Stimulated activated naive B cell treated with anti-CD40 and anti-IgM and Interleukin-4, amounts not matched to agents 10 μg/mL and 1 μg/mL and 100 μg/mL, for 72 hours (primary cell): ENCODE measurements at regions not wholly inside any gene's neighbourhood (a gene's known extent, or its start where the extent isn't known, plus 50 kb on each side); places are given as distances from the start of the nearest gene placed in this dataset.

Experiments used
- ATAC-seq, 2 donors: fragments of 150-1000 bp; cut with Tn5 transposase; replicated peaks; 2 replicates each; pipeline ENCODE4 v1.10.0; 2021; ENCODE audit warnings: moderate library complexity in 1 of 2
- DNase-seq: peaks from one replicate; pipeline ENCODE4 v3.0.0; 2021
- H3K27ac Mint-ChIP-seq: one replicate; pipeline ENCODE4 v1.8.0; 2022; ENCODE audit warnings: mild to moderate bottlenecking, mixed read lengths
- H3K27me3 Mint-ChIP-seq, 2 donors: one replicate each; pipeline ENCODE4 v1.8.0; 2022; ENCODE audit warnings: mixed read lengths in 2 of 2
- H3K36me3 Mint-ChIP-seq, 2 donors: one replicate each; pipeline ENCODE4 v1.8.0; 2022; ENCODE audit warnings: mixed read lengths in 2 of 2, mild to moderate bottlenecking in 1 of 2
- H3K4me1 Mint-ChIP-seq, 2 donors: one replicate each; pipeline ENCODE4 v1.8.0; 2022; ENCODE audit warnings: mixed read lengths in 2 of 2, mild to moderate bottlenecking in 1 of 2
- H3K4me3 Mint-ChIP-seq, 2 donors: one replicate each; pipeline ENCODE4 v1.8.0; 2022; ENCODE audit warnings: mild to moderate bottlenecking in 2 of 2, mixed read lengths in 2 of 2, moderate library complexity in 1 of 2
- H3K9me3 Mint-ChIP-seq, 2 donors: one replicate each; pipeline ENCODE4 v1.8.0; 2022; ENCODE audit warnings: mixed read lengths in 2 of 2, mild to moderate bottlenecking in 1 of 2

DNA sequence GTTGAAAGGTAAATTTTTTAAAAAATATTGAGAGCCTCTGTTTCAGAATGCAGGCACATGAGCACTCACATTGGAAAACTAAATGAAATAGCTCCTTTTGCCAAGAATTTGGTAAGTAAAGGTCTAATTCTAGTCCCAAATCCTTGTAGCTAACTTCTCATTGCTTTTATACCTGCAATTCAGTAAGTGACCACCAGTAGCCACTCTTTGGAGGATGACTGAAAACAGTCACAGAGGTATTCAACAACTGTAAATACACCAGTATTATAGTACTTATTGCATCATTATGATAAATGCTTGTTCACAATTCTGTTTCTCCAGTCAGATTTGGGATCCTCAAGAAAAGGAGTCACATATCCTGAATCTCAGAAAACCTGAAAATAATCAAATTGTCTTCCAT is 562.4 kb upstream of the CDH11 start:
- H3K4me3 Mint-ChIP-seq, result no peak overlapping the region
- no peaks in the 10 kb centered on the region for H3K27me3 Mint-ChIP-seq

DNA sequence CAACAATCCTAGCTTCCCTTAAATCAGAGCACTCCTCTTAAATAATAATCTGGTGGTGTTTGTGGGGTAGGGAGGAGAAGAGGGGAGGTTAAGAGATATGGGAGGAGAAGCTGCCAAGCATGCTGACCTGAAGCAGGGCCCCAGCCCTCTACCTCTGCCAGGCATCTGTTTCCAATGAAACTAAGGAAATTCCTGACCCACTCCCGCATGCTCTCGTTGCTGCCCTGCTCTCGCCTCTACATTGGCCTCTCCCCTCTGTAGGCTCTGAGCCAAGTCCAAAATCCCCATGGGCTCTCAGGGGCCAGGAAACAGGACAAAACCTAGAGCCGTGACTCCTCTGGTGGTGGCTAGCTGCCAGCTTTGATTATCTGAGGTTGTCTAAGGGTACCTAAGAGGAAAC is 559.5 kb upstream of the CDH11 start:
- no peak overlapping the region for H3K27ac Mint-ChIP-seq
- ATAC-seq (no peak), DNase-seq (no peak)
- H3K9me3 Mint-ChIP-seq, result peaks cover 0 to 1% of the 10 kb centered on the region in 2 donors
- H3K27me3 Mint-ChIP-seq, result no peaks in the 10 kb centered on the region
- H3K4me3 Mint-ChIP-seq, result no peak overlapping the region
- H3K36me3 Mint-ChIP-seq, result no peaks in the 10 kb centered on the region
- no peaks in the 10 kb centered on the region for H3K4me1 Mint-ChIP-seq

More for the DNA sequence above, 562.4 kb upstream of the CDH11 start:
- peaks cover 0 to 3% of the 10 kb centered on the region in 2 donors for H3K9me3 Mint-ChIP-seq
- DNase-seq (no peak), ATAC-seq (no peak)
- no peak overlapping the region for H3K27ac Mint-ChIP-seq
- no peaks in the 10 kb centered on the region for H3K36me3 Mint-ChIP-seq
- no peaks in the 10 kb centered on the region for H3K4me1 Mint-ChIP-seq

DNA sequence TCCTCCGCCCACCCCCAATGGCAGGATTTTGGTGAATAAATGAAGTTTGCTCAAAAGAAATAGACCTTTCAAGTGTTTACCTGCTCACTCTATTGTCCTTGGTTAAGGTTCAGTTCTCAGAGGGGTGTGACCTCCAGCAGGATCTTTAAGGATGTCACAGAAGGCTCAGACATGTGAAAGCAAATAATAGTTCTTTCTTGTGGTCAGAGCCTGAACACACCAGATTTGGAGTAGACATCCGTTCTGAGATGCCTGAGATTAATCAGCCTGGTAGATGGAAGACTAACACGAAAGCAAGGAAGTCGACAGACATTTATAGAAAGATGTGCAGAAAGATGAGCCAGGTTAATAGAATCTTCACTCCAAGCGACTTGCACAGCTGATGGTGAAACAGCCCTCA is 557.9 kb upstream of the CDH11 start:
- H3K27ac Mint-ChIP-seq, result no peak overlapping the region
- no peaks in the 10 kb centered on the region for H3K4me1 Mint-ChIP-seq
- no peaks in the 10 kb centered on the region for H3K27me3 Mint-ChIP-seq
- no peak for DNase-seq
- no peak overlapping the region for H3K4me3 Mint-ChIP-seq
- no peaks in the 10 kb centered on the region for H3K36me3 Mint-ChIP-seq
- peaks cover 0 to 1% of the 10 kb centered on the region in 2 donors for H3K9me3 Mint-ChIP-seq
- no peak for ATAC-seq

DNA sequence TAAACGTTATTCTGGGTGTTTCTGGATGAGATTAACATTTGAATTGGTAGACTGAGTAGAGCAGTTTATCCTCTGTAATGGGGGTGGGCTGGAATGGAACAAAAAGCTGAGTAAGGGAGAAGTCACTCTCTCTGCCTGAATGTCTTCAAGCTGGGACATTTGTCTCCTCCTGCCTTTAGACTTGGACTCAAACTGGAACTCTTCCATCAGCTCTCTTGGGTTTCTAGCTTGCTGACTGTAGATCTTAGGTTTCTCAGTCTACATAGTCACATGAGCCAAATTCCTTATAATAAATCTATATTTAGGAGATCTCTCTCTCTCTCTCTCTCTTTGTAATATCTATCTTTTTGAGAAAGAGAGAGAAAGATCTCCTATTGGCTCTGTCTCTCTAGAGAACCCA is 553.3 kb upstream of the CDH11 start:
- Mint-ChIP-seq H3K4me1 (no peaks in the 10 kb centered on the region), H3K9me3 (peaks cover 3 to 5% of the 10 kb centered on the region in 2 donors), H3K36me3 (no peaks in the 10 kb centered on the region), H3K27ac (no peak overlapping the region), H3K4me3 (no peak overlapping the region), H3K27me3 (peaks cover 0 to under 1% of the 10 kb centered on the region in 2 donors)
- DNase-seq, result no peak
- ATAC-seq, result no peak

DNA sequence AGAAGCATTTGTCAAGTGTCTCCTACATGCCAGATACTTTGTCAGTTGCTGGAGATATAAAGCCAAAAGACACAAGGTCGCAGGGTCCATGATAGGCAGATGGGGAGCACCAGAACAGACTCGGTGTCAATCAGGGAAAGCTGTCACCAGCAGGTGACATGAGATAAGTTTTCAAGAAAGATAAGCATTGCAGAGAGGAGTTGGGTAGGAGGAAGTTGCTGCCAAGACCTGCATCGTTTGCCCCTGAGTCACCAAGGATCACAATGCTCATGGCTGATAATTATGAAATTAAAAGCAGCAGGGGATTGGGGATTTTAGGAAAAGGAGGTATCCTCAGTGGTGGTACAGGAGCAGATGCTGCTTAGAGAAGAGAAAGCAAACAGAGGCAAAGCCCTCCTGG is 551.1 kb upstream of the CDH11 start:
- ATAC-seq (no peak), DNase-seq (no peak)
- Mint-ChIP-seq H3K9me3 (peaks cover 3 to 8% of the 10 kb centered on the region in 2 donors), H3K27me3 (peaks cover 0 to 5% of the 10 kb centered on the region in 2 donors), H3K4me1 (no peaks in the 10 kb centered on the region), H3K36me3 (no peaks in the 10 kb centered on the region), H3K4me3 (no peak overlapping the region), H3K27ac (no peak overlapping the region)

DNA sequence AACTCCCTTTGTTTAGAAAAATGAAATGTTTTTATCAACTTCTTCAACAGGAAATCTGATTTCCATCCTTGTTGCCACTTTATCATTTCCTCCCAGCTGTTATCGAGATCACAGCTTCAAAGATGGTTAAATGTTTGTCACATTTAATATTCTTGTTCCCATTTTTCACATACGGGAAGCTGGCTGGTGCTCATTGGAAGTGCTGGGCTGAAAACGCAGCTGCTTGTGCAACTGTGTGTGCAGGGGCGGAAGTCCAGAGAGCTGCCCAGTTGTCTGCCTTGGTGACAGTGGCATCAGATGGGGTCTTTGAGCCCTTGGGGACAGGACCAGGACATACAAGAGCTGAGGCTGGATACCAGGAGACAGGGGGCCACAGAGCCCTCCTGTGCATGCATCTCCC is 549.2 kb upstream of the CDH11 start:
- no peak overlapping the region for H3K27ac Mint-ChIP-seq
- H3K4me3 Mint-ChIP-seq, result no peak overlapping the region
- H3K9me3 Mint-ChIP-seq, result peaks cover 3 to 8% of the 10 kb centered on the region in 2 donors
- no peaks in the 10 kb centered on the region for H3K4me1 Mint-ChIP-seq
- DNase-seq (no peak), ATAC-seq (no peak)
- peaks cover 0 to 5% of the 10 kb centered on the region in 2 donors for H3K27me3 Mint-ChIP-seq
- no peaks in the 10 kb centered on the region for H3K36me3 Mint-ChIP-seq

DNA sequence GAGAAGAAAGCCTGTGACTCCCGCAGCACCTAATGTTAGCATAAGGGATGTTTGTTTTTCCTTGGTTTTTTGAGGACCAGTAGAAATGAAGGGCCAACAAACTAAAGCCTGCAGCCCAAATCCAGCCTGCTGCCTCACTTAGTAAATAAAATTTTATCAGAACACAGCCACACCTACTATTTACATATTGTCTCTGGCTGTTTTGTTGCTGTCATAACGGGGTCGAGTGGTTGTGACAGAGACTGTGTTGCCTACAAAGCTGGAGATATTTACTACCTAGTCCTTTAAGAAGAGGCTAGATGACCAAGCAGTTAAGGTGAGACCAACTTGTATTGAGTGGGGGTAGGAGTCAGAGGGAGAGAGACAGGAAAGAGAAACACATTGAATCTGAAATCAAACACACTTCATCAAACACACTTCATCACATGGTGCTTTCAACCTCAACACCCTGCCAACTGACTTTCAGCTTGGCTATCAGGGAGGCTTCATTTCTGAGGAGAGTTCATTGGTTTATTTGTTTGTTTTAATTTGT is 546.3 kb upstream of the CDH11 start:
- no peak for DNase-seq
- Mint-ChIP-seq H3K4me3 (no peak overlapping the region), H3K27me3 (peaks cover 0 to 5% of the 10 kb centered on the region in 2 donors), H3K4me1 (no peaks in the 10 kb centered on the region), H3K9me3 (peaks cover 10% of the 10 kb centered on the region in 2 donors), H3K27ac (no peak overlapping the region), H3K36me3 (no peaks in the 10 kb centered on the region)
- no peak for ATAC-seq

DNA sequence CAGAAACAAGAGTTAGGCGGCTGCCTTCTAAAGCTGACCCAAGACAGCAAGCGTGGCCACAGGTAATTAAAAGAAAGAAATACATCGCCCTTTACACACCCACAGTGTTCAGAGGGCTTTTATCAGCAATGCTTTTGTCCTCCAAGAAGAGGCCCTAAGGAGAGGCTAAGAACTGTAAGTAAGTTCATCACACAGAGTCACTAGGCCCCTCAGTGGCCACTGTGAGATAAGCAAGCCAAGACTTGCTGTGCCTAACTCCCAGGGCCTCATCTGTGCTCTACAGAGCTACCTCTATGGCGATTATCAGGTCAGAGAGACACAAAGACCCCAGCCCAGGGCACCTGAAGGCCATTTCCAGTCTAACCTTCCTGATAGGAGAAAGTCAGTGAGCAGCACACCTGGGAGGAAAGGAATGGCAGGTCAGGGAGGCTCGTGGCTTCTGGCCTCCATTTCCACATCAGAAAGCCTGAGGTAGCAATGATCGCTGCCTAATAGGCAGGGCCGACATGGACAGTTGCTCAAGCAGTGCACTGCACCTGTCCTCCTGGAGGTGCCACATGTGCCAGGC is 545.2 kb upstream of the CDH11 start:
- no peak for DNase-seq
- H3K36me3 Mint-ChIP-seq, result no peaks in the 10 kb centered on the region
- no peak overlapping the region for H3K27ac Mint-ChIP-seq
- peaks cover 7 to 10% of the 10 kb centered on the region in 2 donors for H3K9me3 Mint-ChIP-seq
- no peak overlapping the region for H3K4me3 Mint-ChIP-seq
- peak in 1 of 2 donors; percentile 45 for ATAC-seq
- peaks cover 0 to 5% of the 10 kb centered on the region in 2 donors for H3K27me3 Mint-ChIP-seq
- no peaks in the 10 kb centered on the region for H3K4me1 Mint-ChIP-seq

DNA sequence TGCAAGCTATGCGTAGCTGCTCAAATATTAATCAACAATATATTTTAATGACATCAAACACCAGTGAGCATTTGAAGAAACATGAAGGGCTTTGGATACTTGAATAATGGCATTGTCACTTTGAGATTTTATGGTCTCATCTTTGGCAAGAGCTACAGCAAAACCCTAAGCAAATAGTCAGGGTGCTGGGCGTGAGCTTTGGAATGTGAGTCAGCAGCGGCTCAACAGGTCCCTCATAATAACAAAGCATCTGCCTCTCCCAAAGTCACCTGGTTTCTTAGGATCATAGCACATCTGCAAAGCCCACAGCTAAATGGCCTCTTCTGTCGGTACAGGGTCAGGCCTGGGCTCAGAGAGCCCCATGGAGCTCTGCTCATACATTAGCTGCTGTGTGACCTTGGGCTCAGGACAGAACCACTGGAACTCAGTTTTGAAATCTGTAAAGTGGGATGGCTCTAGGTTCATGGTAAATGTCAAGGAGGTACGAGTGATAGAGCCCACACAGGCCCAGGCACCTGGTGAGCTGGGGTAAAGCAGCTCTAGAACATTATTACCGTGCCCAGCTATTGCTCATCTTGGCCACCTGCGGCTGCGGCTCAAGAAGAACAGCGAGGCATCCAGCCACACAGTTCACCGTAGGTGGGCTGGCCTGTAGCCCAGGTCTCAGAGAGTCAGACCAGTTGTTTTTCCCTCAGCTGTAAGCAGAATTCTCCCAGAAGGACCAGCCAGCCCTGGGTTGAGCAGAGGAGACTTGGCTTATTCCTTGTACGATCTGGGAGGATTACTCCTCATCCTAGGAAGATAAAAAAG is 544.5 kb upstream of the CDH11 start:
- H3K4me1 Mint-ChIP-seq, result no peaks in the 10 kb centered on the region
- DNase-seq (no peak), ATAC-seq (peak in 1 of 2 donors; percentile 10)
- H3K27ac Mint-ChIP-seq, result no peak overlapping the region
- H3K4me3 Mint-ChIP-seq, result no peak overlapping the region
- H3K36me3 Mint-ChIP-seq, result no peaks in the 10 kb centered on the region
- H3K27me3 Mint-ChIP-seq, result peaks cover 0 to 5% of the 10 kb centered on the region in 2 donors
- peaks cover 7% of the 10 kb centered on the region in 2 donors for H3K9me3 Mint-ChIP-seq

DNA sequence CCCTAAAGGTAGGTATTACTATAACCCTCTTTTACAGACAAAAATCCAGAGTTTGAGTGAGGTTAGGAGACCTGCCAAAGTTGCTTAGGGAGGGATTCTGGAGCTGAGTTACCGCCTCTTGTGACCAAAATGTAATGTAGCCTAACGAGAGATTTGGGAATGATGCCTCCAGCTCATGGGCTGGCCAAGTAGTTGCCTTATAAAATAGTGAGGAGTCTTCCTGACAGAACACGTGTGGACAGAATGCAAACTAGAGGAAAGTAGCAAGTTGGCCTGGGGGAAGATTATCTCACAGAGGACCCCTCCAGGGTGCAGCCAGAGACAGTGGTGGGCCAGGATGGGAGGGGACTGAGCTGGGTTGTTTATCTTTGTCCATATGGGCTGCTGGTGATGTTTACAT is 543.7 kb upstream of the CDH11 start:
- no peak overlapping the region for H3K4me3 Mint-ChIP-seq
- no peak overlapping the region for H3K27ac Mint-ChIP-seq
- DNase-seq (no peak), ATAC-seq (no peak)
- H3K9me3 Mint-ChIP-seq, result peaks cover 7% of the 10 kb centered on the region in 2 donors
- H3K27me3 Mint-ChIP-seq, result peaks cover 0 to 5% of the 10 kb centered on the region in 2 donors
- H3K4me1 Mint-ChIP-seq, result no peaks in the 10 kb centered on the region
- no peaks in the 10 kb centered on the region for H3K36me3 Mint-ChIP-seq

DNA sequence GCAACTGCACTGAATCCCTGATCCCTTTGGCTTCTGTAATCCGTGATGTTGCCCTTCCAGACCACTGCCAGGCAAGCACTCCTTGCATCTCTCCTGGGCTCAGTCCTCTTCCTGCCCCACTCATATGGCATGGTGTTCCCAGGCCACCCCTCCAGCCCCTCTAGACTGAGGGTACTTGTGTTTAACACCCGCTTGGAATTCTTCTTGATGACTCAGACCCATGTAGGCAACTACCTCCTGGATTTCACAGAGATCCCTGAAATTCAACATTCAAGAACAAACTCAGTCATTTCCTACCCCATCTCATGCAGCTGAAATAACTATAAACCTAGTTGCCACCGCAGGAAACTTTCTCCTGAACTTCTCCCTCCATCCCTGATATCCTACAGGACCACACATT is 541.9 kb upstream of the CDH11 start:
- Mint-ChIP-seq H3K36me3 (no peaks in the 10 kb centered on the region), H3K27ac (no peak overlapping the region)

DNA sequence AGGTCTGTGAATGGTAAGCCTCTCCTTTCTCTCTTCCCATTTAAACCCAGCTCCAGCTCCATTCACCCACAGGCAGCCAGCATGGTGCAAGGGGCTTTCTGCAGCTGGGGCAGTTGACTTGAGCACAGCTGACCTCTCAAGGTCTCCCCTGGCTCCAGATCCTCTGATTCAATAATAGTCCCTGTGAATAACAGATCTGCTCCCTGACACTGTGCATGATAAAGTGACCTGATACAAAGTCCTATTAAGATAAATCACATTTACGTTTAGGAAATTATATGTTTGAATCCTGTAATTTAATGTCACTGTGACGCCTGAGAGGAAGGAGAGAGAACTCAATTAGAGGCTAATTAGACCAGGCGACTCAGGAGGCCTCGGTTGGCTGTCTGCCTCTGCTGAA is 540.4 kb upstream of the CDH11 start:
- H3K9me3 Mint-ChIP-seq, result peaks cover 1 to 7% of the 10 kb centered on the region in 2 donors
- no peaks in the 10 kb centered on the region for H3K36me3 Mint-ChIP-seq
- no peak overlapping the region for H3K27ac Mint-ChIP-seq
- no peaks in the 10 kb centered on the region for H3K4me1 Mint-ChIP-seq
- H3K4me3 Mint-ChIP-seq, result no peak overlapping the region
- peaks cover 0 to 5% of the 10 kb centered on the region in 2 donors for H3K27me3 Mint-ChIP-seq
- ATAC-seq, result no peak
- DNase-seq, result no peak

More for the DNA sequence above, 541.9 kb upstream of the CDH11 start:
- DNase-seq (no peak), ATAC-seq (no peak)
- Mint-ChIP-seq H3K27me3 (peaks cover 0 to under 1% of the 10 kb centered on the region in 2 donors), H3K4me1 (no peaks in the 10 kb centered on the region), H3K4me3 (no peak overlapping the region), H3K9me3 (peaks cover 1 to 7% of the 10 kb centered on the region in 2 donors)

DNA sequence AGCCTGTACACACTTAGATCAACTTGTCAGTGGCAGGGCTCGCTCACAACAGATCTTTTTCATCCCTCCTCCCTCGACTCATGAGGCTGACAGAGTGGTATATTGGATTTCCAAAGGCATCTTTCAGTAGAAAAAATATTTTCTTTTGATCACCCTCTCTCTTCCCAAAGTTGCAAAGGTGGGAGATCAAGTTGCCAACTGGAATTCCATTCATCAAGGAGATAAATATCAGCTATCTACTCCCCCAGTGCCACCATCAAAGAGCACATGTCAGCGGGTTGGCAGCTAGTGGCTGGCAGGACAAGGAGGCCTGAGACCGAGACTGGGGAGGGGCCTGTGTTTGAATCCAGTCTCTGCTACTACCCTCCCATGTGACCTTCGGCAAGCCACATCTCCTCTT is 539.7 kb upstream of the CDH11 start:
- no peaks in the 10 kb centered on the region for H3K4me1 Mint-ChIP-seq
- H3K4me3 Mint-ChIP-seq, result no peak overlapping the region
- H3K27me3 Mint-ChIP-seq, result peaks cover 0 to 6% of the 10 kb centered on the region in 2 donors
- DNase-seq, result no peak
- H3K9me3 Mint-ChIP-seq, result peaks cover 1 to 7% of the 10 kb centered on the region in 2 donors
- ATAC-seq, result no peak
- H3K36me3 Mint-ChIP-seq, result no peaks in the 10 kb centered on the region
- H3K27ac Mint-ChIP-seq, result no peak overlapping the region

DNA sequence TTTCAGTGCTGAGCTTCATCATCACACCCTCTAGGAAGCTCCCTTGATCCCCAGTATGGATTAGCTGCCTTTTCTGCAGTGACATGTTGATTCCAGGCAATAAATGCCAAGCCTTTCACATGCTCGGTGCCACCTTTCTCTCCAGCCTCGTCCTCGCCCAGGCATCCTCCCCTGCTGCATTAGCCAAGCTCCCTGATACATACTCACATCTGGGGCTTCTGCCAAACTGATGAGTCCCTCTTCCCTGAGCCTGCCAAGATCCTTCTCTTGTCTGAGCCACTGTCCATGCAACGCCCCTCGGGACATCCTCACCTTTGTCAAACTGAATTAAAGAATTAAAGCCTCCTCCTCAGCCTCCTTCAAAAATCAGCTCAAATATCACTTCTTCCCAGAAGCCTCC is 538.5 kb upstream of the CDH11 start:
- ATAC-seq (no peak), DNase-seq (no peak)
- Mint-ChIP-seq H3K27ac (no peak overlapping the region), H3K4me1 (no peaks in the 10 kb centered on the region), H3K27me3 (peaks cover 0 to 11% of the 10 kb centered on the region in 2 donors), H3K9me3 (peaks cover 1 to 7% of the 10 kb centered on the region in 2 donors), H3K4me3 (no peak overlapping the region), H3K36me3 (no peaks in the 10 kb centered on the region)

DNA sequence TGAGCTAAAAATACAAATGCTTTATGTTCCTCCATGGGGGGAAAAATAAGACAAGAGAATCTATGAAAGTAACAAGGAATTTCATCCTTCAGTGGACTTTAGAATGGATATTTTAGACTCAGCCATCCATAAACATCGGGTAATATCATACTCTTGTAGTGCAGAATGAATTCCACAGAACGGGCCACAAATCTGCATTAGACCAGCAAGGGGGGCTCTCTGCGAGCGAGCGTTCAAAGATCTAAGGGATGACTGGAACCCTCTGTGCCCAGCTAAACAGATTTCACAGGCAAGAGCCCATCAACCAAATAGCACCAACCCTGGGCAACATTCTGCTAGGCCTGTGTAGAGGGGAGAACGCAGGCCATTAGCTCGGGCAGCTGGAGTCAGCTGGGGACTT is 537.9 kb upstream of the CDH11 start:
- Mint-ChIP-seq H3K27ac (no peak overlapping the region), H3K36me3 (no peaks in the 10 kb centered on the region), H3K9me3 (peaks cover 1 to 7% of the 10 kb centered on the region in 2 donors), H3K4me3 (no peak overlapping the region), H3K27me3 (peaks cover 0 to 11% of the 10 kb centered on the region in 2 donors), H3K4me1 (no peaks in the 10 kb centered on the region)
- ATAC-seq (no peak), DNase-seq (no peak)
